GM13977 (cell line): ENCODE measurements at regions not wholly inside any gene's neighbourhood (a gene's known extent, or its start where the extent isn't known, plus 50 kb on each side); places are given as distances from the start of the nearest gene placed in this dataset.

Experiments used
- DNase-seq: peaks from one replicate; pipeline ENCODE4 v3.0.0; 2012; ENCODE audit warnings: low spot score
- CTCF ChIP-seq: IDR thresholded peaks from 2 replicates; pipeline ENCODE4 v1.5.1; 2012; ENCODE audit warnings: mild to moderate bottlenecking, control low read depth; ENCODE audit not compliant: insufficient read depth; ENCODE audit errors: extremely low read depth, missing control alignments
- in situ Hi-C: fragments of 300-500 bp; cut with MboI; formaldehyde crosslinking; loops from one replicate; pipeline ENCODE4 v1.12.0; 2022; ENCODE audit warnings: low sequenced_read_pairs, low pct_unique_long_range_greater_than_20kb, mixed read lengths, inconsistent platforms; ENCODE audit not compliant: unreplicated experiment

GRCh38 chr18:26736301-26736700 is 129.2 kb downstream of the AQP4 start:
- in situ Hi-C loops = no loop called here
- DNase-seq = no peak
- TF ChIP-seq CTCF = no peak

GRCh38 chr18:26734760-26735159 is 130.7 kb downstream of the AQP4 start:
- DNase-seq = no peak
- no peak for TF ChIP-seq CTCF
- in situ Hi-C loops = no loop called here

DNA sequence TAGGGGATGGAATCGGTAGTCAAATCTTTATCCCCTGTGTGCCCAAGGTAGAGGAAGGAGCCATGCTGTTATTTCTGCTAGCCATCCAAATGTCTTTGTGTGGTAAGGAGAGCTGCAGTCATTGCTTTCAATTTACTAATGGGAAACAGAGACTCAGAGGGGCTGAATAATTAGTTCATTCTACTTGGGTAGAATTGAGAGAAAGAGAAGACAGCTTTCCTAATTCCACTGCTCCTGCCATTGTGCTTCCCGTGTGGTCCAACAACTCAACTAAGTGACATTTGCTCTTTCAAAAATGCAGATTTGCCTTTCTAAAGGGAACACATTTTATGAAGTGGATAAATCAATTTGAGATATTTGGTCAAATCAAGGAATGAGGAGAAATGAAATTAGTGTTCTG is 136.1 kb downstream of the AQP4 start:
- no peak for TF ChIP-seq CTCF
- in situ Hi-C loops = no loop called here
- DNase-seq = no peak

GRCh38 chr18:26729008-26729407 is 136.5 kb downstream of the AQP4 start:
- no peak for DNase-seq
- TF ChIP-seq CTCF = no peak
- in situ Hi-C loops = no loop called here

- in situ Hi-C loops = no loop called here
- no peak for TF ChIP-seq CTCF
- DNase-seq = no peak
Measured at GRCh38 chr18:26723981-26724380, 141.5 kb downstream of the AQP4 start.

DNA sequence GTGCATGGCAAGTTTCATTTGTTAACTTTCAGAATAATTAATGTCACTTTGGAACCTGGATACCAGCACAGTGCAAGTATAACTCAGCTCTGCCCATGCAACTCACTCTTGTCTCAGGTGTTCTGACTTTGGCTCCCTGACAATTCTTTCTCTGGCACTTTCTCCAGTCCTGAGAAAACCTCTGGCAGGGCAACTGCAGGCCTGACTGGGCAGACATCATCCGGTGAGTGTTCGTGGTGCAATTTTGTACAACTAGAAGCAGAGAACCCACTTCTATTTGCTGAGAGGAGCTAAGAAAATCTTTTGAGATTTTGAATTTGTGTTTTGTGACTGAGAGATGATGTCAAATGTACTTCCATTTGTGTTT is 143.0 kb downstream of the AQP4 start:
- in situ Hi-C loops = no loop called here
- TF ChIP-seq CTCF = no peak
- no peak for DNase-seq
